Esophagus squamous epithelium (tissue), 4 donors: ENCODE measurements at regions not wholly inside any gene's neighbourhood (a gene's known extent, or its start where the extent isn't known, plus 50 kb on each side); places are given as distances from the start of the nearest gene placed in this dataset.

Source experiments
- POLR2A ChIP-seq, 4 donors: fragments of 450-650 bp; IDR thresholded peaks; one replicate each; pipeline ENCODE4 v1.6.1; 2017; ENCODE audit warnings: antibody characterized with exemption in 4 of 4, mild to moderate bottlenecking in 4 of 4, moderate library complexity in 3 of 4
- TF ChIP-seq, protein P1 (sequence below), 6 experiments: fragments of 450-650 bp in 4 of 6; fragments of 200-600 bp in 2 of 6; sonication (generic) in 2 of 6; IDR thresholded peaks; one replicate each; pipeline ENCODE4 v1.5.1; 2016 to 2019; ENCODE audit warnings: antibody characterized with exemption in 6 of 6, mild to moderate bottlenecking in 4 of 6, moderate library complexity in 4 of 6

GRCh38 chr22:34113381-34113780 is 193.1 kb upstream of the LARGE1 start:
- TF ChIP-seq, protein P1, sequence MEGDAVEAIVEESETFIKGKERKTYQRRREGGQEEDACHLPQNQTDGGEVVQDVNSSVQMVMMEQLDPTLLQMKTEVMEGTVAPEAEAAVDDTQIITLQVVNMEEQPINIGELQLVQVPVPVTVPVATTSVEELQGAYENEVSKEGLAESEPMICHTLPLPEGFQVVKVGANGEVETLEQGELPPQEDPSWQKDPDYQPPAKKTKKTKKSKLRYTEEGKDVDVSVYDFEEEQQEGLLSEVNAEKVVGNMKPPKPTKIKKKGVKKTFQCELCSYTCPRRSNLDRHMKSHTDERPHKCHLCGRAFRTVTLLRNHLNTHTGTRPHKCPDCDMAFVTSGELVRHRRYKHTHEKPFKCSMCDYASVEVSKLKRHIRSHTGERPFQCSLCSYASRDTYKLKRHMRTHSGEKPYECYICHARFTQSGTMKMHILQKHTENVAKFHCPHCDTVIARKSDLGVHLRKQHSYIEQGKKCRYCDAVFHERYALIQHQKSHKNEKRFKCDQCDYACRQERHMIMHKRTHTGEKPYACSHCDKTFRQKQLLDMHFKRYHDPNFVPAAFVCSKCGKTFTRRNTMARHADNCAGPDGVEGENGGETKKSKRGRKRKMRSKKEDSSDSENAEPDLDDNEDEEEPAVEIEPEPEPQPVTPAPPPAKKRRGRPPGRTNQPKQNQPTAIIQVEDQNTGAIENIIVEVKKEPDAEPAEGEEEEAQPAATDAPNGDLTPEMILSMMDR (IDR thresholded peaks at IDR 0.05) = no peak
- no peak for TF ChIP-seq POLR2A (IDR thresholded peaks at IDR 0.05)
